Inferior parietal cortex (tissue), 1 donor: ENCODE measurements at regions not wholly inside any gene's neighbourhood (a gene's known extent, or its start where the extent isn't known, plus 50 kb on each side); places are given as distances from the start of the nearest gene placed in this dataset.
"Not testable (repeated sequence)": the region's sequence is repeated elsewhere in the genome, so short reads cannot be mapped to it uniquely, and the experiment has no call there.

Experiments used
- DNase-seq: peaks from one replicate; pipeline ENCODE4 v3.0.0-alpha.2; 2016; ENCODE audit errors: extremely low spot score

GRCh38 chrX:84858771-84859170, 144.9 kb upstream of the APOOL start:
- not testable (repeated sequence) for DNase-seq

DNA sequence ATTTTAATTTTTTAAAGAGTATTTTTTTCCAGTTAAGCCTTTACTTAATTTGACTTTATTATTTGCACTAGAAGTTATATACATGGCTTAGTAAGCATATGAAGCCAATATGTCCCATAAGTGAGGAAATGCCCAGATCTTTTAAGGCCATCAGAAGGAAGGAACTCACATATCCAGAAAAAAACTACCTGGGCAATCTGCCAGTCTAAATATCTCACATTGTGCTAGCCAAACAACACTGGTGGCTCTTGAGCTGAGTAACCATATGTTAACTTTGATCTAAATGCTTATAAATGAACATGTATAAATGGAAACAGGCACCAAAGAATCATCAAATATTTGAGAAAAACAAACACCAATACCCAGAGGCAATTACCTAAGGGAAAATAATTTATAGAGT, 138.6 kb upstream of the APOOL start:
- DNase-seq = no peak

GRCh38 chrX:84870281-84870680, 133.4 kb upstream of the APOOL start:
- not testable (repeated sequence) for DNase-seq

DNA sequence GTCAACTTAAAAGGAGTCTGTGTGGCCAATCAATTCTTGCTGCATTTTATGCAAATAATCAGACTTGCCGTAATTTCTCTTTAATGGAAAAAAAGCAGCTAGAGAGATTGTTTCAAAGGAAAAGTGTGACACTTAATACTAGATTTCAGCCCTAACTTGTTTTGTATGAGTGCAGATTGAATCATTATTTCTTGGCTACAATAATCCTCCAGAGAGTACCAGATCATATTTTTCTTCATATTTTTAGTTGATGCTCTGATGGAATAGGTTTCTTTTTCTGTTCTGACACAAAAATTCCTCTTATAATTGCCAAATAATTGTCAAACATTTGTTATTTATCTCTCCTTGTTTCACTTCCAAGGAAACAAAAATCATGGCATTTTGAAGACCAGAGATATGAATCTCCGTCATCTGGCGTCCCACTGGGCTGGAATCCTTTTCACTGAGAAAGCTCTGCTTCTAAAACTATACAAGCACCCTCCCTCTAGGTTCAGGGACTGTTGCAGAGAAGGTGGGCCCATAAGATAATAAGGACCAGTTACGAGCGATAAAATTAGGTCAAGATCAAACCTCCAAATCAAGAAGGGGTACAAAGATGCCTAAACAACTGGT, 131.4 kb upstream of the APOOL start:
- not testable (repeated sequence) for DNase-seq

GRCh38 chrX:84873176-84873575, 130.5 kb upstream of the APOOL start:
- DNase-seq = no peak

- DNase-seq = no peak
Measured at GRCh38 chrX:84876876-84877275, 126.8 kb upstream of the APOOL start.

DNA sequence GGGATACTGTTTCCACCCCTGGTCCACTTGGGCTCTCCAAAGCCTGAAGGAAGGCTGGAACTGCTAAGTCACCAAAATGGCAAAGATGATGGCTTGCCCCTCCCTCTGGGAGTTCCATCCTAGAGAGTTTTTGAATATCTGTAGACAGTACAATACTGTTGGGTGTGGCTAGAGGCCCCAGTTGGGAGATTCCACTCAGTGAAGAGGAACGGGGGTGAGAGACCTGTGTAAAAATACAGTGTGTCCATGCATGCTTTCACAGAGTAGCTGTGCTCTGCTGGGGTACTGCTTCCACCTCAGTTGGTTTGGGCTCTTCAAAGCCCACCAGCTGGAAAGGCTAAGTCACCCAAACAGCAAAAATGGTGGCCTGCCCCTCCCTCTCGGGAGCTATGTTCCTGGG, 109.8 kb upstream of the APOOL start:
- DNase-seq = no peak

GRCh38 chrX:84907324-84907968, 96.2 kb upstream of the APOOL start:
- DNase-seq = peak; percentile 3

- no peak for DNase-seq
Measured at GRCh38 chrX:84909151-84909550, 94.5 kb upstream of the APOOL start.

DNA sequence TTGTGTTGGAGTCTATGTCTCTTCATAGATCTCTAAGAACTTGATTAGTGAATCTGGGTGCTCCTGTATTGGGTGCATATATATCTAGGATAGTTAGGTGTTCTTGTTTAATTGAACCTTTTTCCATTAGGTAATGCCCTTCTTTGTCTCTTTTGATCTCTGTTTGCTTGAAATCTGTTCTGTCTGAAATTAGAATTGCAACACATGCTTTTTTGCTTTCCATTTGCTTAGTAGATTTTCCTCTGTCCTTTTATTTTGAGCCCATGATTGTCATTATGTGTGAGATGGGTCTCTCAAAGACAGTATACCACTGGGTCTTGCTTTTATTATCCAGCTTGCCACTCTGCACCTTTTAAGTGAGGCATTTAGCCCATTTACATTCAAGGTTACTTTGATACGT, 79.1 kb upstream of the APOOL start:
- DNase-seq = no peak

GRCh38 chrX:84932814-84933213, 70.9 kb upstream of the APOOL start:
- no peak for DNase-seq

DNA sequence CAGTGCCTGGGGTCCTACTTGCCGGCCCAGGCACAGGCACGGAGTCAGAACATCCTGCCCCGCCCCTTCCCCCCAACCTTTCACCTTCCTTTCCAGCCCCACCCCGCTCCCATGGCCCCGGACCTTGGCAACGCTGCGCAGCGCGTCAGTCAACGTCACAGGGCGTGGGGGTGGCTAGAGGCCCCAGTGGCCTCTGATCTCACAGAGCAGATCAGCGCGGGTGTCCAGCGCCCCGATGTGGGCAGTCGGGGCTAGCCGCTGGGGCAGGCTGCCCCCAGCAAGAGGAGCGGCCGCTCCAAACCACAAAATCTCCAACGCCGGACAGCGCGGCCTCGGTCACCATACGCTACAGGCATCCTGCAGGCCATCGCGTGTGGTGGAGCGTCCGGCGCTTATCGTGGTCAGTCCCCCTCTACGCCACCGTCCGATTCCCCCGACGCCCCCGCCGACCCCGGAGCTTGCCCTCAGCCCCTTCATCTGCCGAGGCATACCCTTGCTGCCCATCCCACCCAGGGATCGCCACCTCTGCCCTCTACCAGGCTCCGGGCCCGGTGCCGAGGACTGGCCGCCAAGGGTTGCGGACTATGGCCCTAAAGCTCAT, 69.6 kb upstream of the APOOL start:
- DNase-seq = no peak
